Caco-2 (cell line): ENCODE measurements at regions not wholly inside any gene's neighbourhood (a gene's known extent, or its start where the extent isn't known, plus 50 kb on each side); places are given as distances from the start of the nearest gene placed in this dataset.

ENCODE experiments used
- BruUV-seq: library from RNA; stranded (reverse); fragments of 400-500 nt; replicated peaks from 2 replicates; lab custom pipeline; 2021; lab: Mats Ljungman, UMichigan
- CTCF ChIA-PET: fragments of 300-600 bp; sonication (Branson Sonifier 250); formaldehyde crosslinking; loops from one replicate; lab custom pipeline; 2022; ENCODE audit warnings: antibody characterized with exemption; lab: Charles Lee
- POLR2A ChIA-PET: fragments of 300-600 bp; sonication (Branson Sonifier 250); formaldehyde crosslinking; loops from one replicate; lab custom pipeline; 2022; ENCODE audit warnings: antibody characterized with exemption; lab: Charles Lee
- DNase-seq, 2 experiments: peaks; one replicate each; pipeline versions ENCODE4 v3.0.0 to v3.0.0-alpha.2; 2020 to 2022
- H3K27me3 ChIP-seq: replicated peaks from 2 replicates; pipeline ENCODE4 v1.6.0; 2011; ENCODE audit warnings: low read length; ENCODE audit not compliant: control insufficient read depth, insufficient read depth
- H3K36me3 ChIP-seq: 2 replicates; pipeline ENCODE4 v1.5.1; 2011; ENCODE audit warnings: low read length; ENCODE audit not compliant: control insufficient read depth, insufficient read depth
- H3K4me1 ChIP-seq: fragments of 250-450 bp; sonication (Bioruptor Pico); 2 replicates; pipeline ENCODE4 v1.5.1; 2020; ENCODE audit warnings: mild to moderate bottlenecking
- H3K4me3 ChIP-seq: 2 replicates; pipeline ENCODE4 v1.5.1; 2011; ENCODE audit warnings: low read depth, mild to moderate bottlenecking, control low read depth, low read length
- H3K9me3 ChIP-seq: fragments of 250-450 bp; sonication (Bioruptor Pico); 2 replicates; pipeline ENCODE4 v1.5.1; 2020; ENCODE audit warnings: mild to moderate bottlenecking, moderate library complexity
- H3K27ac Mint-ChIP-seq: one replicate; pipeline ENCODE4 v1.8.0; 2022; ENCODE audit warnings: mixed read lengths; ENCODE audit not compliant: unreplicated experiment
- H3K27me3 Mint-ChIP-seq: one replicate; pipeline ENCODE4 v1.8.0; 2022; ENCODE audit warnings: mixed read lengths; ENCODE audit not compliant: insufficient read depth, unreplicated experiment
- H3K36me3 Mint-ChIP-seq: one replicate; pipeline ENCODE4 v1.8.0; 2022; ENCODE audit warnings: mild to moderate bottlenecking, mixed read lengths; ENCODE audit not compliant: insufficient read depth, unreplicated experiment
- H3K4me1 Mint-ChIP-seq: one replicate; pipeline ENCODE4 v1.8.0; 2022; ENCODE audit warnings: low read depth, mixed read lengths; ENCODE audit not compliant: unreplicated experiment
- H3K4me3 Mint-ChIP-seq: one replicate; pipeline ENCODE4 v1.8.0; 2022; ENCODE audit warnings: mild to moderate bottlenecking, moderate library complexity, mixed read lengths; ENCODE audit not compliant: unreplicated experiment
- H3K9me3 Mint-ChIP-seq: one replicate; pipeline ENCODE4 v1.8.0; 2022; ENCODE audit warnings: mixed read lengths; ENCODE audit not compliant: unreplicated experiment
- CTCF ChIP-seq, 2 experiments: fragments of 200-600 bp in 1 of 2; IDR thresholded peaks; 1 replicate in 1 of 2; 2 replicates in 1 of 2; pipeline versions ENCODE4 v1.5.1 to v1.8.0; 2011 to 2022; ENCODE audit warnings: antibody characterized with exemption in 1 of 2, control low read depth in 1 of 2, inconsistent platforms in 1 of 2, low read depth in 1 of 2, low read length in 1 of 2, mild to moderate bottlenecking in 1 of 2, moderate library complexity in 1 of 2; ENCODE audit not compliant: insufficient read depth in 1 of 2, severe bottlenecking in 1 of 2, unreplicated experiment in 1 of 2
- intact Hi-C: fragments of 100-400 bp; cut with micrococcal nuclease; formaldehyde crosslinking; loops from one replicate; pipeline ENCODE4 v1.10.0; 2022; ENCODE audit not compliant: unreplicated experiment

- no peaks in the 10 kb centered on the region for H3K9me3 Mint-ChIP-seq
- Histone ChIP-seq H3K9me3 (no peaks in the 10 kb centered on the region), H3K4me1 (no peaks in the 10 kb centered on the region), H3K27me3 (no peaks in the 10 kb centered on the region), H3K4me3 (no peak overlapping the region), H3K36me3 (no peaks in the 10 kb centered on the region)
- intact Hi-C loops = no loop called here
- no peak overlapping the region for H3K27ac Mint-ChIP-seq
- peaks cover 5% of the 10 kb centered on the region for H3K4me1 Mint-ChIP-seq
- BruUV-seq = no TSS peak
- DNase-seq = no peak
- H3K27me3 Mint-ChIP-seq = no peaks in the 10 kb centered on the region
- no peak for TF ChIP-seq CTCF (IDR thresholded peaks at IDR 0.05; ENCODE audit: insufficient read depth in 1 of 2, low read depth in 1 of 2, low read length in 1 of 2, severe bottlenecking in 1 of 2, unreplicated experiment in 1 of 2)
- H3K4me3 Mint-ChIP-seq = no peak overlapping the region
- ChIA-PET CTCF (interaction anchor here (0.7 kb wide), 1 partner anchor 69 kb away, joined by 3 read pairs; no protein-coding TSS in a partner anchor), POLR2A (no interaction called here)
- no peaks in the 10 kb centered on the region for H3K36me3 Mint-ChIP-seq
Measured at GRCh38 chr13:106049171-106049570, 486.3 kb downstream of the EFNB2 start.

GRCh38 chr13:106048386-106048785 is 487.1 kb downstream of the EFNB2 start:
- no peak for DNase-seq
- ChIA-PET CTCF (interaction anchor here (0.7 kb wide), 1 partner anchor 68 kb away, joined by 3 read pairs; no protein-coding TSS in a partner anchor), POLR2A (no interaction called here)
- Histone ChIP-seq H3K9me3 (no peaks in the 10 kb centered on the region), H3K36me3 (no peaks in the 10 kb centered on the region), H3K4me3 (no peak overlapping the region), H3K4me1 (no peaks in the 10 kb centered on the region), H3K27me3 (no peaks in the 10 kb centered on the region)
- Mint-ChIP-seq H3K9me3 (no peaks in the 10 kb centered on the region), H3K36me3 (no peaks in the 10 kb centered on the region), H3K27me3 (no peaks in the 10 kb centered on the region), H3K27ac (no peak overlapping the region), H3K4me3 (no peak overlapping the region), H3K4me1 (peaks cover 5% of the 10 kb centered on the region)
- TF ChIP-seq CTCF (IDR thresholded peaks at IDR 0.05; ENCODE audit: insufficient read depth in 1 of 2, low read depth in 1 of 2, low read length in 1 of 2, severe bottlenecking in 1 of 2, unreplicated experiment in 1 of 2) = no peak
- BruUV-seq = no TSS peak
- intact Hi-C loops = no loop called here

GRCh38 chr13:106047859-106048258 is 487.6 kb downstream of the EFNB2 start:
- TF ChIP-seq CTCF (IDR thresholded peaks at IDR 0.05; ENCODE audit: insufficient read depth in 1 of 2, low read depth in 1 of 2, low read length in 1 of 2, severe bottlenecking in 1 of 2, unreplicated experiment in 1 of 2) = no peak
- BruUV-seq = no TSS peak
- Mint-ChIP-seq H3K27ac (no peak overlapping the region), H3K4me3 (no peak overlapping the region), H3K4me1 (peaks cover 5% of the 10 kb centered on the region), H3K9me3 (no peaks in the 10 kb centered on the region), H3K36me3 (no peaks in the 10 kb centered on the region), H3K27me3 (no peaks in the 10 kb centered on the region)
- Histone ChIP-seq H3K27me3 (no peaks in the 10 kb centered on the region), H3K9me3 (no peaks in the 10 kb centered on the region), H3K4me3 (no peak overlapping the region), H3K36me3 (no peaks in the 10 kb centered on the region), H3K4me1 (no peaks in the 10 kb centered on the region)
- no peak for DNase-seq
- intact Hi-C loops = no loop called here
- ChIA-PET CTCF (no interaction called here), POLR2A (no interaction called here)
